Pancreas (tissue), 10 donors: ENCODE measurements at regions not wholly inside any gene's neighbourhood (a gene's known extent, or its start where the extent isn't known, plus 50 kb on each side); places are given as distances from the start of the nearest gene placed in this dataset.

Source experiments
- ATAC-seq, 4 donors: fragments of 200-7000 bp; cut with Tn5 transposase; one replicate each; pipeline versions ENCODE4 v1.8.0 to v1.9.1; 2020; ENCODE audit warnings: mild to moderate bottlenecking in 4 of 4, moderate library complexity in 4 of 4
- DNase-seq, 6 donors: peaks; one replicate each; pipeline ENCODE4 v3.0.0-alpha.2; 2020
- FAIRE-seq: peaks from 2 replicates; lab custom pipeline; 2012; peaks lifted over from hg19 to GRCh38; lab: Jason Lieb, UNC
- H3K27ac ChIP-seq, 4 donors: fragments of 200-600 bp; sonication (generic); 1 replicate in 3 of 4; 2 replicates in 1 of 4; pipeline versions ENCODE4 v1.5.0 to v1.8.0; 2020
- H3K27me3 ChIP-seq, 4 donors: fragments of 200-600 bp; one replicate each; pipeline ENCODE4 v1.8.0; 2021
- H3K36me3 ChIP-seq, 3 donors: fragments of 200-600 bp; sonication (generic) in 1 of 3; one replicate each; pipeline versions ENCODE4 v1.5.0 to v1.8.0; 2020 to 2021
- H3K4me1 ChIP-seq, 3 donors: fragments of 200-600 bp; one replicate each; pipeline ENCODE4 v1.8.0; 2021
- H3K4me3 ChIP-seq, 4 donors: fragments of 200-600 bp; sonication (generic) in 2 of 4; one replicate each; pipeline versions ENCODE4 v1.5.0 to v1.8.0; 2020 to 2021
- H3K9me3 ChIP-seq, 4 donors: fragments of 200-600 bp; one replicate each; pipeline ENCODE4 v1.8.0; 2021
- WGBS, 2 donors: extraction: QIAGEN DNeasy Blood & Tissue Kit; methylation state at CpG; one replicate each; pipeline ENCODE4 v1.1.7; 2013; 5-methylcytosine and 5-hydroxymethylcytosine counted together
- intact Hi-C, 3 donors: fragments of 100-400 bp; cut with DNase I; formaldehyde crosslinking; loops; one replicate each; pipeline versions ENCODE4 v1.11.1 to v1.14.2; 2022
- TF ChIP-seq, protein P1 (sequence below), 4 donors: fragments of 200-600 bp; sonication (generic) in 3 of 4; IDR thresholded peaks; one replicate each; pipeline versions ENCODE4 v1.5.0 to v1.8.0; 2021; ENCODE audit warnings: antibody characterized with exemption in 4 of 4
- donor health status: healthy with polysubstance abuse.
- donor health status: DM: no; HTN: no; CAD: no; lungs with moderate emphysema.
- donor health status: DM: no; HTN: no; CAD: no.
- donor health status: control.
- donor health status: control.
- donor health status: Bipolar disorder and iron deficiency.
- donor health status: DM: yes; HTN: yes; CAD: no.
- donor health status: DM: no; HTN: no; CAD: no.
- donor health status: DM: no; HTN: no; CAD: no.
- donor health status: DM: yes; HTN: yes; CAD: no.

- Histone ChIP-seq H3K4me1 (no peaks in the 10 kb centered on the region), H3K27me3 (no peaks in the 10 kb centered on the region), H3K9me3 (no peaks in the 10 kb centered on the region), H3K4me3 (no peak overlapping the region), H3K27ac (no peak overlapping the region), H3K36me3 (no peaks in the 10 kb centered on the region)
- FAIRE-seq (no peak), DNase-seq (no peak), ATAC-seq (no peak)
- 51 to 68% methylated on average over 1 of the region's 1 CpG for WGBS, 2 donors
- intact Hi-C loops, result no loop called here
- TF ChIP-seq, protein P1, sequence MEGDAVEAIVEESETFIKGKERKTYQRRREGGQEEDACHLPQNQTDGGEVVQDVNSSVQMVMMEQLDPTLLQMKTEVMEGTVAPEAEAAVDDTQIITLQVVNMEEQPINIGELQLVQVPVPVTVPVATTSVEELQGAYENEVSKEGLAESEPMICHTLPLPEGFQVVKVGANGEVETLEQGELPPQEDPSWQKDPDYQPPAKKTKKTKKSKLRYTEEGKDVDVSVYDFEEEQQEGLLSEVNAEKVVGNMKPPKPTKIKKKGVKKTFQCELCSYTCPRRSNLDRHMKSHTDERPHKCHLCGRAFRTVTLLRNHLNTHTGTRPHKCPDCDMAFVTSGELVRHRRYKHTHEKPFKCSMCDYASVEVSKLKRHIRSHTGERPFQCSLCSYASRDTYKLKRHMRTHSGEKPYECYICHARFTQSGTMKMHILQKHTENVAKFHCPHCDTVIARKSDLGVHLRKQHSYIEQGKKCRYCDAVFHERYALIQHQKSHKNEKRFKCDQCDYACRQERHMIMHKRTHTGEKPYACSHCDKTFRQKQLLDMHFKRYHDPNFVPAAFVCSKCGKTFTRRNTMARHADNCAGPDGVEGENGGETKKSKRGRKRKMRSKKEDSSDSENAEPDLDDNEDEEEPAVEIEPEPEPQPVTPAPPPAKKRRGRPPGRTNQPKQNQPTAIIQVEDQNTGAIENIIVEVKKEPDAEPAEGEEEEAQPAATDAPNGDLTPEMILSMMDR (IDR thresholded peaks at IDR 0.05), result no peak
Observed at GRCh38 chr14:29278301-29279263, 512.0 kb downstream of the FOXG1 start.

DNA sequence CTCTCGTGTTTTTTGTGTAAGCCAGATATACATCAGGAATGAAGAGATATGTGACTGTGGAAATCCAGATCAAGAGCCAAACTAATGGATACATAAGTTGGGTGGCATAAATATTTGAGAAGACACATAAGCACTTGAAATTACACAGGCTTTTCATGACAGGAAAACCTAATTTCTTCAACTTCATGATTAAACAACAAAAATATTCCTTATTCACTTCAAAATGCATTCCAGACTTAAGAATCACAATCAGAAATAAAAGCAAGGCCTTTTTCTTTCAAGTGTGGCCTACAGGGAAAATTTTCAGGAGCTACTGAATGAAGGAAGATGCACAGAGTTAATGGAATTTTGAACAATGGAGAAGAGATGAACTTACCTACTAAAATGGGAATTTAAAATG lies 515.6 kb downstream of the FOXG1 start:
- Histone ChIP-seq H3K9me3 (no peaks in the 10 kb centered on the region), H3K27ac (no peak overlapping the region), H3K4me1 (no peaks in the 10 kb centered on the region), H3K4me3 (no peak overlapping the region), H3K27me3 (no peaks in the 10 kb centered on the region), H3K36me3 (no peaks in the 10 kb centered on the region)
- TF ChIP-seq, protein P1 (IDR thresholded peaks at IDR 0.05), result no peak
- intact Hi-C loops, result no loop called here
- ATAC-seq (no peak), DNase-seq (no peak), FAIRE-seq (no peak)
- 12 to 30% methylated on average over 1 of the region's 1 CpG for WGBS, 2 donors

GRCh38 chr14:29290441-29290840 lies 523.9 kb downstream of the FOXG1 start:
- Histone ChIP-seq H3K27me3 (no peaks in the 10 kb centered on the region), H3K4me3 (no peak overlapping the region), H3K27ac (no peak overlapping the region), H3K9me3 (no peaks in the 10 kb centered on the region), H3K36me3 (no peaks in the 10 kb centered on the region), H3K4me1 (no peaks in the 10 kb centered on the region)
- TF ChIP-seq, protein P1 (IDR thresholded peaks at IDR 0.05), result no peak
- intact Hi-C loops, result no loop called here
- ATAC-seq, result no peak
- DNase-seq, result no peak
- WGBS, 2 donors, result 49 to 64% methylated on average over 2 of the region's 2 CpGs
- no peak for FAIRE-seq

DNA sequence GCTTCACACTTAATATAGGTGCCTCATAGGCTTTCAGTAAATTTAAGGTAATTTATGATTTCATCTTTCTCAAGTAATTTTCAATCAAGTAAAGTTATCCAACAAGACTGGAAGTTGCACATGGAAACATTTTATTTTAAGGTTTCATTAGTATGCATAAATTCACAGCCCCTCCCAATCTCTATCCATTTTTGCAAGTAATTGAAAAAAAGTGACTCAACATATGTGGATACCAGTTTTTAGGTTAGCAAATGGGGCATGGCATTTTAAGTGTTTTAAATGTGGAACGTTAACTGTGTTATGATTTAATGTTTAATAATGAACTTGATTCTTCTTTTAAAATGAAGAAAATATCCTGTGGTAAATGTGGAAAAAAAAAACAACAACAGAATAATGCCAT lies 532.8 kb downstream of the FOXG1 start:
- DNase-seq, result no peak
- H3K4me3 ChIP-seq, result no peak overlapping the region
- 59 to 79% methylated on average over 1 of the region's 1 CpG for WGBS, 2 donors
- FAIRE-seq, result no peak
- TF ChIP-seq, protein P1 (IDR thresholded peaks at IDR 0.05), result no peak
- no peak for ATAC-seq
- intact Hi-C loops, result no loop called here
- H3K27me3 ChIP-seq, result no peaks in the 10 kb centered on the region
- H3K4me1 ChIP-seq, result no peaks in the 10 kb centered on the region
- no peak overlapping the region for H3K27ac ChIP-seq
- H3K9me3 ChIP-seq, result no peaks in the 10 kb centered on the region
- no peaks in the 10 kb centered on the region for H3K36me3 ChIP-seq

GRCh38 chr14:29301571-29301970 lies 535.0 kb downstream of the FOXG1 start:
- no peak for DNase-seq

More at GRCh38 chr14:29301571-29301970, 535.0 kb downstream of the FOXG1 start:
- FAIRE-seq (no peak), ATAC-seq (no peak)
- TF ChIP-seq, protein P1 (IDR thresholded peaks at IDR 0.05), result no peak
- H3K4me1 ChIP-seq, result no peaks in the 10 kb centered on the region
- H3K27ac ChIP-seq, result no peak overlapping the region
- no peaks in the 10 kb centered on the region for H3K27me3 ChIP-seq
- no peaks in the 10 kb centered on the region for H3K9me3 ChIP-seq
- no peaks in the 10 kb centered on the region for H3K36me3 ChIP-seq
- no peak overlapping the region for H3K4me3 ChIP-seq
- intact Hi-C loops, result no loop called here
